Stomach (tissue), 8 donors: ENCODE measurements at regions not wholly inside any gene's neighbourhood (a gene's known extent, or its start where the extent isn't known, plus 50 kb on each side); places are given as distances from the start of the nearest gene placed in this dataset.

Experiments
- DNase-seq, 2 donors: peaks; one replicate each; pipeline versions ENCODE4 v3.0.0 to v3.0.0-alpha.2; 2013 to 2019
- H3K27ac ChIP-seq, 5 donors: fragments of 200-600 bp in 4 of 5; sonication (generic) in 4 of 5; one replicate each; pipeline ENCODE4 v1.5.1; 2013 to 2019; ENCODE audit warnings: mild to moderate bottlenecking in 1 of 5, moderate library complexity in 1 of 5
- H3K27me3 ChIP-seq, 3 donors: fragments of 200-600 bp; sonication (generic); one replicate each; pipeline ENCODE4 v1.5.1; 2017 to 2019; ENCODE audit warnings: mixed run types in 1 of 3
- H3K36me3 ChIP-seq, 4 donors: fragments of 200-600 bp; sonication (generic); 1 replicate in 3 of 4; 2 replicates in 1 of 4; pipeline ENCODE4 v1.5.1; 2016 to 2019
- H3K4me1 ChIP-seq, 4 donors: fragments of 200-600 bp; sonication (generic); one replicate each; pipeline ENCODE4 v1.5.1; 2016 to 2019
- H3K4me3 ChIP-seq, 4 donors: fragments of 200-600 bp; sonication (generic) in 3 of 4; one replicate each; pipeline ENCODE4 v1.5.1; 2016 to 2019; ENCODE audit warnings: mild to moderate bottlenecking in 1 of 4
- H3K9me3 ChIP-seq, 4 donors: fragments of 200-600 bp; sonication (generic); one replicate each; pipeline ENCODE4 v1.5.1; 2016 to 2019
- EP300 ChIP-seq: sonication (generic); formaldehyde crosslinking; IDR thresholded peaks from one replicate; pipeline ENCODE4 v1.6.1; 2017; ENCODE audit warnings: antibody characterized with exemption
- POLR2A ChIP-seq, 4 donors: fragments of 450-650 bp; IDR thresholded peaks; one replicate each; pipeline ENCODE4 v1.6.1; 2016; ENCODE audit warnings: antibody characterized with exemption in 4 of 4, control low read depth in 2 of 4, mild to moderate bottlenecking in 1 of 4, moderate library complexity in 1 of 4
- POLR2AphosphoS5 ChIP-seq, 3 donors: sonication (generic); formaldehyde crosslinking; IDR thresholded peaks; one replicate each; pipeline ENCODE4 v1.6.1; 2016; ENCODE audit warnings: antibody characterized with exemption in 3 of 3
- WGBS, 5 donors: extraction: QIAGEN DNeasy Blood & Tissue Kit in 3 of 5; methylation state at CpG; one replicate each; pipeline versions ENCODE4 v1.1.5 to v1.1.7; 2013 to 2018; 5-methylcytosine and 5-hydroxymethylcytosine counted together
- intact Hi-C: fragments of 100-400 bp; cut with DNase I; formaldehyde crosslinking; loops from one replicate; pipeline ENCODE4 v1.15.1; 2023; ENCODE audit warnings: low total_unique reads
- TF ChIP-seq, protein P1 (sequence below), 7 experiments: fragments of 450-650 bp in 4 of 7; fragments of 200-600 bp in 3 of 7; sonication (generic) in 3 of 7; IDR thresholded peaks; one replicate each; pipeline ENCODE4 v1.5.1; 2016 to 2019; ENCODE audit warnings: antibody characterized with exemption in 7 of 7, control low read depth in 2 of 7, mild to moderate bottlenecking in 1 of 7
- donor health status: healthy with polysubstance abuse.
- donor health status: Bipolar disorder and iron deficiency.
- donor health status: healthy.

- no peaks in the 10 kb centered on the region for H3K27me3 ChIP-seq
- H3K9me3 ChIP-seq: no peaks in the 10 kb centered on the region
- no peak overlapping the region for H3K27ac ChIP-seq
- DNase-seq: no peak
- no peak overlapping the region for H3K4me3 ChIP-seq
- TF ChIP-seq POLR2A (IDR thresholded peaks at IDR 0.05) (no peak), EP300 (no peak)
- TF ChIP-seq, protein P1, sequence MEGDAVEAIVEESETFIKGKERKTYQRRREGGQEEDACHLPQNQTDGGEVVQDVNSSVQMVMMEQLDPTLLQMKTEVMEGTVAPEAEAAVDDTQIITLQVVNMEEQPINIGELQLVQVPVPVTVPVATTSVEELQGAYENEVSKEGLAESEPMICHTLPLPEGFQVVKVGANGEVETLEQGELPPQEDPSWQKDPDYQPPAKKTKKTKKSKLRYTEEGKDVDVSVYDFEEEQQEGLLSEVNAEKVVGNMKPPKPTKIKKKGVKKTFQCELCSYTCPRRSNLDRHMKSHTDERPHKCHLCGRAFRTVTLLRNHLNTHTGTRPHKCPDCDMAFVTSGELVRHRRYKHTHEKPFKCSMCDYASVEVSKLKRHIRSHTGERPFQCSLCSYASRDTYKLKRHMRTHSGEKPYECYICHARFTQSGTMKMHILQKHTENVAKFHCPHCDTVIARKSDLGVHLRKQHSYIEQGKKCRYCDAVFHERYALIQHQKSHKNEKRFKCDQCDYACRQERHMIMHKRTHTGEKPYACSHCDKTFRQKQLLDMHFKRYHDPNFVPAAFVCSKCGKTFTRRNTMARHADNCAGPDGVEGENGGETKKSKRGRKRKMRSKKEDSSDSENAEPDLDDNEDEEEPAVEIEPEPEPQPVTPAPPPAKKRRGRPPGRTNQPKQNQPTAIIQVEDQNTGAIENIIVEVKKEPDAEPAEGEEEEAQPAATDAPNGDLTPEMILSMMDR (IDR thresholded peaks at IDR 0.05): no peak
- H3K4me1 ChIP-seq: no peaks in the 10 kb centered on the region
- no peaks in the 10 kb centered on the region for H3K36me3 ChIP-seq
- intact Hi-C loops: no loop called here
These were observed 1040.9 kb downstream of the GRM8 start for GRCh38 chr7:126211875-126212274.

GRCh38 chr7:126210707-126211106 is 1042.0 kb downstream of the GRM8 start:
- Histone ChIP-seq H3K36me3 (no peaks in the 10 kb centered on the region), H3K27ac (no peak overlapping the region), H3K9me3 (no peaks in the 10 kb centered on the region), H3K4me3 (no peak overlapping the region), H3K27me3 (no peaks in the 10 kb centered on the region), H3K4me1 (no peaks in the 10 kb centered on the region)
- DNase-seq: no peak
- intact Hi-C loops: no loop called here
- TF ChIP-seq EP300 (no peak), POLR2A (IDR thresholded peaks at IDR 0.05) (no peak), POLR2AphosphoS5 (IDR thresholded peaks at IDR 0.05) (no peak)
- TF ChIP-seq, protein P1 (IDR thresholded peaks at IDR 0.05): no peak

GRCh38 chr7:126203185-126203584 is 1049.6 kb downstream of the GRM8 start:
- 23 to 45% (median 27%) methylated on average over 1 of the region's 1 CpG for WGBS, 5 donors

GRCh38 chr7:126202177-126202576 is 1050.6 kb downstream of the GRM8 start:
- no peak for TF ChIP-seq EP300
- Histone ChIP-seq H3K9me3 (no peaks in the 10 kb centered on the region), H3K36me3 (no peaks in the 10 kb centered on the region), H3K4me3 (no peak overlapping the region), H3K27ac (no peak overlapping the region), H3K4me1 (no peaks in the 10 kb centered on the region), H3K27me3 (no peaks in the 10 kb centered on the region)
- no peak for DNase-seq
- intact Hi-C loops: no loop called here
- 74 to 89% (median 83%) methylated on average over 1 of the region's 1 CpG for WGBS, 5 donors

More at GRCh38 chr7:126203185-126203584, 1049.6 kb downstream of the GRM8 start:
- intact Hi-C loops: no loop called here
- Histone ChIP-seq H3K27ac (no peak overlapping the region), H3K27me3 (no peaks in the 10 kb centered on the region), H3K36me3 (no peaks in the 10 kb centered on the region), H3K4me1 (no peaks in the 10 kb centered on the region), H3K4me3 (no peak overlapping the region), H3K9me3 (no peaks in the 10 kb centered on the region)
- DNase-seq: no peak
- TF ChIP-seq POLR2AphosphoS5 (IDR thresholded peaks at IDR 0.05): no peak
- no peak for TF ChIP-seq POLR2A (IDR thresholded peaks at IDR 0.05)
- TF ChIP-seq, protein P1 (IDR thresholded peaks at IDR 0.05): no peak
- no peak for TF ChIP-seq EP300

DNA sequence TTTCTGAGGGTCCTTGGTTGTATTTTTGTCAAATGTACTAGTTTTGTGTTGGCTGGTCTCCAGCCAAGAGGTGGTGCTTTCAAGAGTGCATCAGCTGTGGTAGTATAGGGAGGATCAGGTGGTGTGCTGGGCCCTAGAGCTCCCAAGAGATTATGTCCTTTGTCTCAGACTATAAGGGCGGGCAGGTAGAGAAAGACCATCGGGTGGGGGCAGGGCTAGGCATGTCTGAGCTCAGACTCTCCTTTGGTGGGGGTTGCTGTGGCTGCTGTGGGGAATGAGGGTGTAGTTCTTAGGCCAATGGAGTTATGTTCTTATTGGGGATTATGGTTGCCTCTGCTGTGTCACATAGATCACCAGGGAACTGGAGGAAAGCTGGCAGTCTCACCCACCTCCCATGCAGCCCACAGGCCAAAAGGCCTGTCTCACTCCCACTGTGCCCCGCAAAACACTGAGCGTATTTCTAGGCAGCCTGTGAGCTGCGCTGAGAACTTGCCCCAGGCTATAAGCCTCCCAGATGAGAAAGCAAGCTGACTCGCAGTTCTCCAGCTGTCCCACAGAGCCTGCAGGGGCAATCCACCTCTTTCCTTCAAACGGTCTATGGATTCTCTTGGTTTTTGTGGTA is 1066.7 kb downstream of the GRM8 start:
- 58 to 76% (median 64%) methylated on average over 4 to 7 of the region's 7 CpGs for WGBS, 5 donors
- intact Hi-C loops: no loop called here

More for the DNA sequence above, 1066.7 kb downstream of the GRM8 start:
- Histone ChIP-seq H3K9me3 (peaks cover 0 to 16% (median 0%) of the 10 kb centered on the region in 4 donors), H3K4me1 (no peaks in the 10 kb centered on the region), H3K4me3 (no peak overlapping the region), H3K27ac (no peak overlapping the region), H3K27me3 (no peaks in the 10 kb centered on the region), H3K36me3 (no peaks in the 10 kb centered on the region)
- no peak for DNase-seq
- TF ChIP-seq EP300 (no peak), POLR2A (IDR thresholded peaks at IDR 0.05) (no peak), POLR2AphosphoS5 (IDR thresholded peaks at IDR 0.05) (no peak)
- TF ChIP-seq, protein P1 (IDR thresholded peaks at IDR 0.05): no peak
